ENCODE measurements at regions not wholly inside any gene's neighbourhood (a gene's known extent, or its start where the extent isn't known, plus 50 kb on each side); places are given as distances from the start of the nearest gene placed in this dataset.

GRCh38 chr14:87712396-87713090 is 280.4 kb downstream of the GALC start:
- DNase-seq: no peak

DNA sequence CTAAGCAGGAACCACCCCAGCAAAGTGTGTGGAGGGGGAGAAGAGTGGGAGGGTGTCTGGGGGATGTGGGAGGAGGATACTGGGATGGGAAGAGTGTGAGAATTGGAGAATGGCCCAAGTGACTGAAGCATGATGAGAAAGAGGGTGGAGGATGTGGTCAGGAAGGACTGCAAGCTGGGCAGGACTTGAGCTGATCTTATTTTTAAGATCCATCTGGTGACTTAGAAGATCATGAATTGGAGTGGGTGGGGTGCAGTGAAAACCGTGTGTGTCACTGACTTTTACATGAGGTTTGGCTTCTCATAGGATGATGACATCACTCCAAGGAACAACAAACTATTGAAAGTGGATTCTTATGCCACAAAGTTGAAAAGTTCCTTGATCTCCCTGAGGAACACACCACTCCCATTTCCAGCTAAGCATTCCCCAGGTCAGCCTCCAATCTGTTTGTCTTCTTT is 287.5 kb downstream of the GALC start:
- DNase-seq: no peak

- DNase-seq: no peak
These were observed 294.5 kb downstream of the GALC start for GRCh38 chr14:87698481-87698880.

DNA sequence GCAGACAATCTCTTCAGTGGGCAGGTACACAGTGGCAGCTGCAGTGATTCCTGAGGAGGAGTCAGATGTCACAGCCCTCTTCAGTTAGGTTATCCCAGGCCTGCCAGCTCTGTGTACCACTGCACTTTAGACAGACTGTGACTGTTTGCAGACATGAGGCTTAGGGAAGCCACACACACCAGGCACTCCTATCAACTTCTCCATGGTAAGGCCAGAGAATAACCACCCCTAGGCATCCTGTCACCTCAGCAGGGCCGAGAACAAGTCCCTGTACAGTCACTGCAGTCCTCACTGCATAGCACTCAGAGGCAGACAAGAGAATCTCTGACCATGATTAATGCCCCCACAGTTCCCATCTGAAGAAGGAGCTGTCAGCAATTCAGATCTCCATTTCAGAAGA is 296.5 kb downstream of the GALC start:
- DNase-seq: no peak

GRCh38 chr14:87691042-87691881 is 301.7 kb downstream of the GALC start:
- DNase-seq: no peak

GRCh38 chr14:87690076-87690613 is 302.8 kb downstream of the GALC start:
- DNase-seq: no peak

GRCh38 chr14:87688524-87688923 is 304.5 kb downstream of the GALC start:
- no peak for DNase-seq

DNA sequence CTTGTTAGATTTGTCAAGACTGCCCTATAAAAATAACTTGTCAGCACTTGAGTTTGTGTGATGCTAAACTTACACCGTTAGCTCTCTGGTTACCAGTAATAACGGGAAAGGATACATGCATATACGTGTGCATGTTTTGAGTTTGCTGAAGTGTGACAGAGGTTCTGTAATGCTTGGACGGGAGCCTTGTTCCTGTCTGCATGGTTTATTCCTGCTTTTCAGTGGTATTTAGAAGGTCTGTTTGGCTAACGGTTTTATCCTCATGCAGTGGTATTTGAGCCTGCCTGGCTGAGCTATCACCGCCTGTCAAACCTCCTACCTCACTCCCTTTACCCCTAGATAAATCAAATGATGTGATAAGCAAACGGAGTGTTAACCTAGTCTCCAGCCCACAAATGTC is 305.6 kb downstream of the GALC start:
- no peak for DNase-seq

- DNase-seq: no peak
These were observed 306.2 kb downstream of the GALC start for GRCh38 chr14:87686746-87687145.

DNA sequence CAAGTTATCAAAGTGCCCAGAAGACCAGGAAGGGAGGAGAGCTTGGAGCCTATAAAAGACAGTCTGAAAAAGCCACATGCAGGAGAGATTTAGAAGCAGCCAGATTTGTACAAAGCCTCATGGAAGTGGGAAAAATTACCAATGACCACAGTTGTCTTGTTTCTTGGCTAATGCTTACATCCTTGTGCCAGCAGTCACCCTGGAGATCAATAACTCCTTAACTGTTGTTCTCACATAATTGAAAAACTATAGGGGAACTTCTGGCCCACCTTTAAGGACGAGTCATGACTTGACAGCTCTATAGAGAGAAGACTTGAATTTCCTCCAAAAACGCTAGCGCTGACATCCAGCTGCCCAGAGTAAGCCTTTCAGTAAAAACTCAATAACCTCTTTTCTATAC is 313.1 kb downstream of the GALC start:
- no peak for DNase-seq

- DNase-seq: no peak
These were observed 314.4 kb downstream of the GALC start for GRCh38 chr14:87678624-87679023.

DNA sequence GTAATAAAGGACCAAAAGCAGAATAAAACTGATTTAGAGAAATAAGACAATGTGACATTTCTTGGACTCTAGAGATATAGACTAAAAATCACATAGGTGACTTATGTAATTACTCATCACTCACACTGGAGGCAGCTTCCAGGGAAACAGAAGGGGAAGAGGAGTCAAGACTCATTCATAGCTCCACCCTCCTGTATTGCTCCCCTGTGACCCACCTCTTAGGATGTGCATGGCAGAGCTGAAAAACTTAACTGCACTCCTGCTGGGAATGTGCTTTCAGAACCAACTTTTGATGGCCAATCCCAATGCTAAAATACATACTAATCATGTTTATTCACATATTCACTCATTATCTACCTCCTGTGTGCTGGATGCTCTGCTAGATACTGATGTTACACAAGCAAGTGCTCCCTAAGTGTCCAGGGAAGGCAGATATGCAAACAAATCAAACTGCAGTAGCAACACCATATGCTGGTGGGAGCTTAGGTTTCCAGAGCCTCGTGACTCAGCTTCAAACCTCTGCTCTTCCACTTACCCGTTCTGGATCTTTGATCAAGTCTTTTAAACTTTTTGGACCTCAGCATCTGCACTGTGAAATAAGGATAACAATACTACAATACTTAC is 316.1 kb downstream of the GALC start:
- DNase-seq: no peak

GRCh38 chr14:87667659-87668058 is 325.3 kb downstream of the GALC start:
- no peak for DNase-seq

DNA sequence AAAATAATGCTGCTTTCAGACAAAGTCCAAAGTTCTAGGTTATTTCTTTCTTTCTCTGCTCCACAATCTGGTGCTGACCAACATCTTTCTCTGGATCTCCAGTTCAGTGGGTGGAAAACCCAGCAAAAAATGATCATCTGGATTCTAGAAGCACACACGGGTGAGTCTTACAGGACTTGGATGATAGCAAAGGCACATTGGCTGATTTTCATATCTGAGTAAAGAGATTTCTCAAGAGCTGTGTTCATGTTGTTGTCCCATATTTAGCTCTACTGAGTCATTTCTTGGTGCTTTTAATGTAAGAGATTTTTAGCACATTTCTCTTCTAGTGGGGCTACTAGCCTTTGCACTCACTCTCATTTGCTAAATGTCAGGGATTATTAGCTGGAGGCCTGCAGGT is 336.7 kb downstream of the GALC start:
- no peak for DNase-seq

DNA sequence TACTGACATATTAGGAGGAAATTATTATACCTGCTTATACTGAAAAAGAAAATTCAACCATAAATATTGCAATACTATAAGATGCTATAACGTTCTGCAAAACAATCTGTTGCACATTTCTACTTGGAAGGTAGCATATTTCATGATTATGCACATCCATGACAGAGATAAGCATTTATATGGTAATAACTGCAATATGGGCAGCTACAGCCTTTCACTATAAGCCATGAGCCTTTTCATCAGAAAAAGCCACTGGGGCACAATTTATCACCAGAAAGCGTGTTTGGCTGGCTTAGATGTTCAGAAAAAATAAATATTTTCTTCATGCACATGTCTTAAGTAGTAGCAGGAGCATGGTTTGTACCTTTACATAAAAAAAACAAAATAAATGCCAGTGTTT is 340.7 kb downstream of the GALC start:
- no peak for DNase-seq

- DNase-seq: no peak
These were observed 348.3 kb downstream of the GALC start for GRCh38 chr14:87644689-87645088.

DNA sequence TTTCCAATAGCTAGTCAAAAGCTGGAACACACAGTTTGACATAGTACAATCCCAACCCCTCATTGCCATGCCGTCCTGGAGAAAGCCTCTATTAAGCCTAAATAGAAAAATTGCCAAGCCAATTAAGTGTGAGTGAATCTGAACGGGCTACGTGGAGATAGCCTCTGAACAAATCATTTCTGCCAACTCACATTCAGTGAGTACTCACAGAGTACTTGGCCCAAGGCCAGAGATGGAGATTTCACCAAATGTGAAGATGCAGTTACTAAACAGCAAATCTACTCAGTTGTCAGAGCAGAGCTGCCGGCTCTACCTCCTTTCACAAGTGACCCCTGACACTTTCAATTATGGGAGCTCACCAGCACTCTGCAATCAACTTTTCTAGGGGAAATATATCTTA is 350.0 kb downstream of the GALC start:
- DNase-seq: no peak

DNA sequence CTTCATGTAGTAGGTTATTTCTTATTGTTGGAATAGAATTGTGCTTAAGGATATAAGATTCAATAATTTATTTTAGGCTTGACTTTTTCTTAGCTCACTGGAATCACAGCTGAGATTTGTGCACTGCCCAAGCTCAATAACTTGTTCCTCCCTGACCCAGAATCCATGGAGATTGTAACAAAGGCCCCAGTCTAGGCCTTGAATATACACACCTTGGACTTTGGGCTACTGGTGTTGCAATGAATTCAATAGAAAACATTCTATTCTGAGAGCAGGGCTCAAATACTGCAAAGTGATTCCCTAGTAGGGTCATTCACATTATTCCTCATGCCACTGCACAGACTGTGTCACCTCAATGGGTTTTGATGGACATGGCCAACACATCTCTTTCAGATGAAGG is 352.4 kb downstream of the GALC start:
- no peak for DNase-seq

DNA sequence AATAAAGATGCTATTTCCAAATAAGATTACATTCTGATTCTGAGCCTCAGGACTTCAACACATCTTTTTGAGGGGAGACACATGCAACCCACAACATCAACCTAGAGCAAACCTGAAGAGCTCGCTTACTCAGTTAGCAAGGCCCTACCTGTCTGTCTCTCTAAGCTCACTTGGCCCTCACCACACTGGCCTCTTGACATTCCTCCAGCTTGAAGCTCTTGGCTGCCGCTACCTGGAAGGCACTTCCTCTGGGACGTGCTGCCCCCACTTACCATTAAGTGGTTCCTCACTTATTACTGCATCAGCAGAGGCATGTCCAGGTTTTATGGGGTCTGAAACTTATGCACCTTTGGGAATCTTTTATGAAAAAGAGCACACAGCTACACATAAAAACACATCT is 354.8 kb downstream of the GALC start:
- no peak for DNase-seq

- no peak for DNase-seq
These were observed 357.5 kb downstream of the GALC start for GRCh38 chr14:87635442-87635841.

- DNase-seq: no peak
These were observed 360.2 kb downstream of the GALC start for GRCh38 chr14:87632796-87633195.

- DNase-seq: no peak
These were observed 362.1 kb downstream of the GALC start for GRCh38 chr14:87630846-87631245.

DNA sequence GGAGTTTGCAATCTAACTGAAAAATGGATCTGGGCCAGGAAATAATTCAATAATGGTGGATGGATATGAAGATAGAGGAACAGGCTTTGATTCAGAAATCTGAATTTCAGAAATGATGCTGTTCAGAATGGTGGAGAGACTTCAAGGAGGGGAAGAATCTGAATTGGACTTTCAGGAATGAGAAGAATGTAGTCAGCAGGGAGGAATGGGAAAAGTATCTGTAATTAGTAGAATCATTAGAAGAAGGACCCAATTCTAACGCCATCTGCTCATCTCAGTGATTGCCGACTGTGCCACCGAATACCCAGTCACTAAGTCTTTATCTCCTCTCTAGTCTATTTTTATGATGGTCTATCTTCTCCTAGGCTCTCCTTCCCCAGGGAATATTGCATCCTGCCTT is 363.2 kb downstream of the GALC start:
- DNase-seq: no peak

DNA sequence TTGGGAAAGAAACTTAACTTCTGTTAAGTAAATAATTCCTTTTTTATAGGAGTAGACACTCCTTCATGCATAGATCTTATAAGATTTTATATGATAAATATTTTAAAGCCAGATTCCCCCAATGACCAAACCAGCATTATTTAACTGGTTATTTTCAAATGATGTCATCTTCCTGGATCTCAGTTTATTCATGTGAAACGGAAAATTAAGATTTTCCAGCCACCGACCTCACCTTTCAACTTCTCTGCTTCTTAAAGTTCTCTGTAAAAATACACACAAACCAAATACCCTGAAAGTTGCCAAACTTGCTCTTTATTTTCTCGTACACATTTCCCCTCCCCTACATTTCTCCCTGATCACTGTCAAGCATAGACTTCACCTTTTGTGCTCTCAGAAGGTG is 364.2 kb downstream of the GALC start:
- no peak for DNase-seq

All from KG1 (cell line).